Ascending aorta (tissue), 2 donors: ENCODE measurements at regions not wholly inside any gene's neighbourhood (a gene's known extent, or its start where the extent isn't known, plus 50 kb on each side); places are given as distances from the start of the nearest gene placed in this dataset.

Source experiments
- DNase-seq, 2 donors: peaks; one replicate each; pipeline ENCODE4 v3.0.0-alpha.2; 2019; ENCODE audit warnings: low spot score in 2 of 2
- H3K27ac ChIP-seq, 2 donors: fragments of 200-600 bp; sonication (generic); one replicate each; pipeline ENCODE4 v1.5.1; 2016 to 2017; ENCODE audit warnings: mild to moderate bottlenecking in 1 of 2
- H3K27me3 ChIP-seq: fragments of 200-600 bp; sonication (generic); one replicate; pipeline ENCODE4 v1.5.1; 2017
- H3K36me3 ChIP-seq, 2 donors: fragments of 200-600 bp; sonication (generic); one replicate each; pipeline ENCODE4 v1.5.1; 2016
- H3K4me1 ChIP-seq, 2 donors: fragments of 200-600 bp; sonication (generic); one replicate each; pipeline ENCODE4 v1.5.1; 2016 to 2017; ENCODE audit warnings: mild to moderate bottlenecking in 1 of 2
- H3K4me3 ChIP-seq, 2 donors: fragments of 200-600 bp; sonication (generic); one replicate each; pipeline ENCODE4 v1.5.1; 2016 to 2017; ENCODE audit warnings: mild to moderate bottlenecking in 1 of 2
- H3K9me3 ChIP-seq, 2 donors: fragments of 200-600 bp; sonication (generic); one replicate each; pipeline ENCODE4 v1.5.1; 2016
- CTCF ChIP-seq, 3 experiments: fragments of 200-600 bp in 2 of 3; fragments of 450-650 bp in 1 of 3; sonication (generic) in 2 of 3; IDR thresholded peaks; one replicate each; pipeline ENCODE4 v1.5.1; 2016 to 2019; ENCODE audit warnings: antibody characterized with exemption in 3 of 3, mild to moderate bottlenecking in 1 of 3, moderate library complexity in 1 of 3
- intact Hi-C: fragments of 100-400 bp; cut with DNase I; formaldehyde crosslinking; loops from one replicate; pipeline ENCODE4 v1.15.1; 2023

GRCh38 chr15:81544385-81544784 is 170.4 kb upstream of the TMC3 start:
- no peaks in the 10 kb centered on the region for H3K9me3 ChIP-seq
- no peak for TF ChIP-seq CTCF (IDR thresholded peaks at IDR 0.05)
- H3K36me3 ChIP-seq, result no peaks in the 10 kb centered on the region
- H3K27ac ChIP-seq, result no peak overlapping the region
- DNase-seq, result no peak
- H3K27me3 ChIP-seq, result no peaks in the 10 kb centered on the region
- no peaks in the 10 kb centered on the region for H3K4me1 ChIP-seq
- no peak overlapping the region for H3K4me3 ChIP-seq
- intact Hi-C loops, result no loop called here

- Histone ChIP-seq H3K27me3 (no peaks in the 10 kb centered on the region), H3K27ac (no peak overlapping the region), H3K36me3 (no peaks in the 10 kb centered on the region), H3K4me3 (no peak overlapping the region), H3K4me1 (no peaks in the 10 kb centered on the region), H3K9me3 (no peaks in the 10 kb centered on the region)
- intact Hi-C loops, result no loop called here
- DNase-seq, result no peak
- no peak for TF ChIP-seq CTCF (IDR thresholded peaks at IDR 0.05)
Observed at GRCh38 chr15:81540909-81541308, 166.9 kb upstream of the TMC3 start.

GRCh38 chr15:81536356-81536755 is 162.3 kb upstream of the TMC3 start:
- H3K9me3 ChIP-seq, result no peaks in the 10 kb centered on the region
- peaks cover 0 to 3% of the 10 kb centered on the region in 2 donors for H3K4me1 ChIP-seq
- no peaks in the 10 kb centered on the region for H3K27me3 ChIP-seq
- DNase-seq, result no peak
- no peak overlapping the region for H3K4me3 ChIP-seq
- H3K36me3 ChIP-seq, result no peaks in the 10 kb centered on the region
- intact Hi-C loops, result no loop called here
- TF ChIP-seq CTCF (IDR thresholded peaks at IDR 0.05), result no peak
- H3K27ac ChIP-seq, result no peak overlapping the region

- no peak for TF ChIP-seq CTCF (IDR thresholded peaks at IDR 0.05)
Observed at GRCh38 chr15:81534124-81534523, 160.1 kb upstream of the TMC3 start.

GRCh38 chr15:81532001-81532400 is 158.0 kb upstream of the TMC3 start:
- Histone ChIP-seq H3K36me3 (no peaks in the 10 kb centered on the region), H3K27me3 (no peaks in the 10 kb centered on the region), H3K4me1 (peaks cover 0 to 7% of the 10 kb centered on the region in 2 donors), H3K9me3 (no peaks in the 10 kb centered on the region), H3K4me3 (no peak overlapping the region), H3K27ac (no peak overlapping the region)
- DNase-seq, result no peak
- intact Hi-C loops, result no loop called here
- TF ChIP-seq CTCF (IDR thresholded peaks at IDR 0.05), result no peak

More at GRCh38 chr15:81534124-81534523, 160.1 kb upstream of the TMC3 start:
- DNase-seq, result no peak
- Histone ChIP-seq H3K4me1 (peaks cover 0 to 7% of the 10 kb centered on the region in 2 donors), H3K27ac (no peak overlapping the region), H3K4me3 (no peak overlapping the region), H3K9me3 (no peaks in the 10 kb centered on the region), H3K36me3 (no peaks in the 10 kb centered on the region), H3K27me3 (no peaks in the 10 kb centered on the region)
- intact Hi-C loops, result no loop called here

- Histone ChIP-seq H3K36me3 (no peaks in the 10 kb centered on the region), H3K4me1 (peaks cover 0 to 7% of the 10 kb centered on the region in 2 donors), H3K9me3 (no peaks in the 10 kb centered on the region), H3K4me3 (no peak overlapping the region), H3K27ac (no peak overlapping the region), H3K27me3 (no peaks in the 10 kb centered on the region)
- no peak for DNase-seq
- TF ChIP-seq CTCF (IDR thresholded peaks at IDR 0.05), result no peak
- intact Hi-C loops, result no loop called here
Observed at GRCh38 chr15:81531109-81531592, 157.1 kb upstream of the TMC3 start.
